SK-N-MC (cell line): ENCODE measurements at regions not wholly inside any gene's neighbourhood (a gene's known extent, or its start where the extent isn't known, plus 50 kb on each side); places are given as distances from the start of the nearest gene placed in this dataset.
"Not testable (repeated sequence)": the region's sequence is repeated elsewhere in the genome, so short reads cannot be mapped to it uniquely, and the experiment has no call there.

Source experiments
- EZH2 ChIP-seq: fragments of 200-600 bp; sonication (generic); IDR thresholded peaks from one replicate; pipeline ENCODE4 v1.6.1; 2017; ENCODE audit warnings: antibody characterized with exemption
- POLR2AphosphoS5 ChIP-seq: IDR thresholded peaks from 2 replicates; pipeline ENCODE4 v1.6.1; 2012; ENCODE audit warnings: mild to moderate bottlenecking, low read depth, low read length, borderline replicate concordance

DNA sequence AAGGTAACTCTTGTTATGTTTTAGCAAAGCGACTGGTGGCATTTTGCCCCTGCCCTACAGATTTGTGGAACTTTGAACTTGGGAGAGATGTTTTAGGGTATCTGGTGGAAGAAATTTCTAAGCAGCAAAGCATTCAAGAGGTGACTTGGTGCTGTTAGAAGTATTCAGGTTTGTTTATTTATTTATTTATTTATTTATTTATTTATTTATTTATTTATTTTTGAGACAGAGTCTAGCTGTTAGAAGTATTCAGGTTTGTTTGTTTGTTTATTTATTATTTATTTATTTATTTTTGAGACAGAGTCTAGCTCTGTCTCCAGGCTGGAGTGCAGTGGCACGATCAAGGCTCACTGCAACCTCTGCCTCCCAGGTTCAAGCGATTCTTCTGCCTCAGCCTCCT is 89.8 kb upstream of the DDHD1 start:
- not testable (repeated sequence) for TF ChIP-seq POLR2AphosphoS5, EZH2
